ENCODE measurements at regions not wholly inside any gene's neighbourhood (a gene's known extent, or its start where the extent isn't known, plus 50 kb on each side); places are given as distances from the start of the nearest gene placed in this dataset.
A peak's percentile ranks its signal among the peaks of the same experiment; 100 is the strongest.
"Not testable (repeated sequence)": the region's sequence is repeated elsewhere in the genome, so short reads cannot be mapped to it uniquely, and the experiment has no call there.

DNA sequence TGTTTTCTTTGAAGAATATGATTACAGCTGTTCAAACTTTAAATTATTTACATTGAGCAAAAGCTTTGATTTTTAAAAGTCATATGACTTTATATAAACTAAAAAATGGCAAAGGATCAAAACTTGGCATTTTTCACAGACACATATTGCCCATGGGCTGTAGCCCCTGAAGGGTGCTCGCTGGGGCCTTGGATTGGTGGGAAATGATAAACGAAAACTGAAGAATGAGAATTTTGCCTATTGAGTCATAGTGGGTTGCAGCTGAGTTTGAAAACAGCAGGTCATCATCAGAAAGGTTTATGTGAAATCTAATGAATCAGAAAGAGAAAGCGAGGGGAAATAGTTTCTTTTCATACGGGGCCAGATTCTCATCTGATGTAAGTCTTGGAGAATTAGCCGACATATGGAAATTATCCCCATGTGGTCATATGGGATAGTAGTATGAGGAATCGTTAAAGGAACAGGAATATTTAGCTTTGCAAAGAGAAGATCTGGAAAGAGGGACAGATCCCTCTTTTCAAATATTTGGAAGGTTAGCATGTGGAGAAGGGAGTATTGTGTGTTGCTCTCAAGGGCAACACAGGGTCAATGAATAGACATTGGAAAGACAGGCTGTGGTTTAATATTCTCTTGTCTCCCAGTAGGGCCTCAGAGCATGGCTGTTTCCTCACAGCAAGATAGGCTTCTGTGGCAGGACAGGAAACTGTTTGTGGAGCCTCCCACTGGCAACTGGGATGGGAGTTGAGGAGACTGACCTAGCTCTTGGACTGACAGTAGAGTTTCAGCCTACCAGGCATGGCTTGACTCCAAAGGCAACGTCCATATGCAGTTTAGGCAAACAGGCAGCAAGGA, 119.0 kb downstream of the FZD1 start:
- Histone ChIP-seq H3K9me2 (ENCODE audit: insufficient read depth) (no peaks in the 10 kb centered on the region), H3K27ac (no peak overlapping the region), H4K20me1 (ENCODE audit: insufficient read depth) (no peaks in the 10 kb centered on the region), H3K36me3 (ENCODE audit: low read depth) (no peaks in the 10 kb centered on the region), H3K4me1 (ENCODE audit: insufficient read depth) (no peaks in the 10 kb centered on the region), H3K4me3 (no peak overlapping the region), H3K9me3 (ENCODE audit: low read depth) (no peaks in the 10 kb centered on the region), H3F3A (ENCODE audit: insufficient read depth) (no peaks in the 10 kb centered on the region), H3K9ac (no peak overlapping the region), H3K4me2 (ENCODE audit: unreplicated experiment) (no peak overlapping the region), H3K79me2 (ENCODE audit: insufficient read depth) (no peaks in the 10 kb centered on the region), H2AFZ (no peak overlapping the region), H3K27me3 (replicated peaks; ENCODE audit: insufficient read depth) (0 out of 2 replicates have a peak, but pooled peaks cover 10% of the 10 kb centered on the region)
- in situ Hi-C loops (cut with MboI): no loop called here
- TF ChIP-seq EZH2 (IDR thresholded peaks at IDR 0.05; ENCODE audit: insufficient read depth, poor library complexity, severe bottlenecking): no peak
- TF ChIP-seq EZH2phosphoT487 (IDR thresholded peaks at IDR 0.05; ENCODE audit: insufficient read depth, low read depth): no peak
- WGBS, 2 experiments (ENCODE audit: low coverage in 1 of 2, low lambda C conversion rate in 2 of 2, missing lambda C conversion rate in 2 of 2): 35 to 39% methylated on average over 7 of the region's 7 CpGs
- peak; percentile 5 for DNase-seq

DNA sequence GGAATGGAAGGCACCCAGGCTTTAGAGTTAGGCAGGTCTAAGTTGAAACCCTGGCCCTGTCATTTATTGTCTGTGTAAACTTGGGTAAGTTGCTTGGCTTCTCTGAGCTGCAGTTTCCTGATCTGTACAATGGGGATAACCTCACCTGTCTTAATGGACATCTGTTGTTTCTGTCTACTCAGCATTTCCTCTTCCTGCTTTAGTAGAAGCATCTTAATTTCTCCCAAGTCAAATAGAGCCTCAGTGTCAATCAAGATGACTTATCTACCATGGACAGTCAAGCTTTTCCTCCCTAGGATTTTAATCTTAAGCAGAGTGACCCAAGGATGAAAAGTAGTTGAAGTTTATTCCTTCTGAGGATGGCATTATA, 119.7 kb downstream of the FZD1 start:
- TF ChIP-seq EZH2phosphoT487 (IDR thresholded peaks at IDR 0.05; ENCODE audit: insufficient read depth, low read depth) (no peak), EZH2 (IDR thresholded peaks at IDR 0.05; ENCODE audit: insufficient read depth, poor library complexity, severe bottlenecking) (no peak)
- Histone ChIP-seq H3K36me3 (ENCODE audit: low read depth) (no peaks in the 10 kb centered on the region), H4K20me1 (ENCODE audit: insufficient read depth) (no peaks in the 10 kb centered on the region), H2AFZ (no peak overlapping the region), H3K4me1 (ENCODE audit: insufficient read depth) (no peaks in the 10 kb centered on the region), H3K4me3 (no peak overlapping the region), H3K9me3 (ENCODE audit: low read depth) (no peaks in the 10 kb centered on the region), H3K27me3 (replicated peaks; ENCODE audit: insufficient read depth) (0 out of 2 replicates have a peak, but pooled peaks cover 10% of the 10 kb centered on the region), H3K79me2 (ENCODE audit: insufficient read depth) (no peaks in the 10 kb centered on the region), H3K4me2 (ENCODE audit: unreplicated experiment) (no peak overlapping the region), H3F3A (ENCODE audit: insufficient read depth) (no peaks in the 10 kb centered on the region), H3K9me2 (ENCODE audit: insufficient read depth) (no peaks in the 10 kb centered on the region), H3K9ac (no peak overlapping the region), H3K27ac (no peak overlapping the region)
- no peak for DNase-seq
- in situ Hi-C loops (cut with MboI): no loop called here

DNA sequence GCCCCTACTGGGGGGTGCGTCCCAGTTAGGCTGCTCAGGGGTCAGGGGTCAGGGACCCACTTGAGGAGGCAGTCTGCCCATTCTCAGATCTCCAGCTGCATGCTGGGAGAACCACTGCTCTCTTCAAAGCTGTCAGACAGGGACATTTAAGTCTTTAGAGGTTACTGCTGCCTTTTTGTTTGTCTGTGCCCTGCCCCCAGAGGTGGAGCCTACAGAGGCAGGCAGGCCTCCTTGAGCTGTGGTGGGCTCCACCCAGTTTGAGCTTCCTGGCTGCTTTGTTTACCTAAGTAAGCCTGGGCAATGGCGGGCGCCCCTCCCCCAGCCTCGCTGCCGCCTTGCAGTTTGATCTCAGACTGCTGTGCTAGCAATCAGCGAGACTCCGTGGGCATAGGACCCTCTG, 130.5 kb downstream of the FZD1 start:
- in situ Hi-C loops (cut with MboI); H3K4me3 ChIP-seq; H3K9ac ChIP-seq; H3K79me2 ChIP-seq (ENCODE audit: insufficient read depth); DNase-seq; H3F3A ChIP-seq (ENCODE audit: insufficient read depth); H3K9me3 ChIP-seq (ENCODE audit: low read depth); H4K20me1 ChIP-seq (ENCODE audit: insufficient read depth); H3K36me3 ChIP-seq (ENCODE audit: low read depth); H3K4me2 ChIP-seq (ENCODE audit: unreplicated experiment); H2AFZ ChIP-seq; H3K27me3 ChIP-seq (replicated peaks; ENCODE audit: insufficient read depth); H3K9me2 ChIP-seq (ENCODE audit: insufficient read depth); H3K27ac ChIP-seq; H3K4me1 ChIP-seq (ENCODE audit: insufficient read depth): not testable (repeated sequence)
- 4 to 10% methylated on average over 3 of the region's 7 CpGs for WGBS, 2 experiments (ENCODE audit: low coverage in 1 of 2, low lambda C conversion rate in 2 of 2, missing lambda C conversion rate in 2 of 2)

DNA sequence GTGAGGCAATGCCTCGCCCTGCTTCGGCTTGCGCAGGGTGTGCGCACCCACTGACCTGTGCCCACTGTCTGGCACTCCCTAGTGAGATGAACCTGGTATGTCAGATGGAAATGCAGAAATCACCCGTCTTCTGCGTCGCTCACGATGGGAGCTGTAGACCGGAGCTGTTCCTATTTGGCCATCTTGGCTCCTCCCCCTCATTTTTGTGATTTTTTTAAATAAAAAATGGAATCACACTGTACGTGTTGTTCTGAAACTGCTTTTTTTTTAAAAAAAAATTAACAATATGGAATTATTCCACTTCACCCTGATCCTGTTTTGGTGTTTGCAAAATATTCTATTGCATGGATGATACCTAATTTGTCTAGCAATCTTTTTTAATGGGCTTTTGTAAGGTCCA, 131.1 kb downstream of the FZD1 start:
- DNase-seq; H3K9me2 ChIP-seq (ENCODE audit: insufficient read depth); H3F3A ChIP-seq (ENCODE audit: insufficient read depth); H4K20me1 ChIP-seq (ENCODE audit: insufficient read depth); H3K4me3 ChIP-seq; H3K27me3 ChIP-seq (replicated peaks; ENCODE audit: insufficient read depth); in situ Hi-C loops (cut with MboI); H3K4me1 ChIP-seq (ENCODE audit: insufficient read depth); H3K9ac ChIP-seq; H3K79me2 ChIP-seq (ENCODE audit: insufficient read depth); H3K4me2 ChIP-seq (ENCODE audit: unreplicated experiment); H3K9me3 ChIP-seq (ENCODE audit: low read depth); H3K27ac ChIP-seq; H3K36me3 ChIP-seq (ENCODE audit: low read depth); H2AFZ ChIP-seq: not testable (repeated sequence)
- WGBS, 2 experiments (ENCODE audit: low coverage in 1 of 2, low lambda C conversion rate in 2 of 2, missing lambda C conversion rate in 2 of 2): 69% methylated on average over 10 of the region's 10 CpGs

DNA sequence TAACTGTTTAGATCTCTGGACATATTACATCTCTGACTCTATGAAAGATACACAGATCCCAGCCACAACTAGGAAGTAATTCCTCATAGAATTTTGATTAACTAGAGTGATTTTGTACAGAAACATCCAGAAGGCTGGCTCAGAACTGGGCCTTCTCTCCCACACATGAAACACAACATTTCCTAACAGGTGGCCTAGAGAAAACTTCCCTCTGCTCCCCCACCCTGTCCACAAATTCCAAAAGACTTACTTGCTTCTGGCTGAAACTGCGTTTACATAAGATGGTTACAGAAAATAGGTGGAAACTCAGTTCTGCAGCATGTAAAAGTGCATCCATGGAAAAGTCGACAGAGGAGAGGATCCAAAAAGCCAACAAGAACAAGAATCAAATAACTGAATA, 132.9 kb downstream of the FZD1 start:
- no peaks in the 10 kb centered on the region for H4K20me1 ChIP-seq (ENCODE audit: insufficient read depth)
- no peak overlapping the region for H3K9ac ChIP-seq
- H3K4me3 ChIP-seq: no peak overlapping the region
- in situ Hi-C loops (cut with MboI): no loop called here
- 33 to 41% methylated on average over 2 of the region's 2 CpGs for WGBS, 2 experiments (ENCODE audit: low coverage in 1 of 2, low lambda C conversion rate in 2 of 2, missing lambda C conversion rate in 2 of 2)
- no peak overlapping the region for H2AFZ ChIP-seq
- no peak for DNase-seq
- no peak overlapping the region for H3K27ac ChIP-seq
- no peaks in the 10 kb centered on the region for H3K4me1 ChIP-seq (ENCODE audit: insufficient read depth)
- no peak overlapping the region for H3K4me2 ChIP-seq (ENCODE audit: unreplicated experiment)
- no peaks in the 10 kb centered on the region for H3F3A ChIP-seq (ENCODE audit: insufficient read depth)
- H3K27me3 ChIP-seq (replicated peaks; ENCODE audit: insufficient read depth): no peaks in the 10 kb centered on the region
- H3K36me3 ChIP-seq (ENCODE audit: low read depth): no peaks in the 10 kb centered on the region
- no peaks in the 10 kb centered on the region for H3K9me2 ChIP-seq (ENCODE audit: insufficient read depth)
- H3K79me2 ChIP-seq (ENCODE audit: insufficient read depth): no peaks in the 10 kb centered on the region
- no peak for TF ChIP-seq EZH2phosphoT487 (IDR thresholded peaks at IDR 0.05; ENCODE audit: insufficient read depth, low read depth)
- no peak for TF ChIP-seq EZH2 (IDR thresholded peaks at IDR 0.05; ENCODE audit: insufficient read depth, poor library complexity, severe bottlenecking)
- H3K9me3 ChIP-seq (ENCODE audit: low read depth): no peaks in the 10 kb centered on the region

All from GM23248 (cell line).